Stimulated activated naive CD4-positive, alpha-beta T cell treated with Interleukin-2 at 50 U/mL for 16 hours (primary cell): ENCODE measurements at regions not wholly inside any gene's neighbourhood (a gene's known extent, or its start where the extent isn't known, plus 50 kb on each side); places are given as distances from the start of the nearest gene placed in this dataset.

Experiments
- DNase-seq: peaks from one replicate; lab custom pipeline; 2025; lab: John Stamatoyannopoulos, UW

GRCh38 chr2:145059343-145059742, 539.4 kb upstream of the ZEB2 start:
- DNase-seq = no peak

GRCh38 chr2:145058457-145058856, 538.5 kb upstream of the ZEB2 start:
- DNase-seq = no peak

GRCh38 chr2:145055651-145056050, 535.7 kb upstream of the ZEB2 start:
- no peak for DNase-seq

GRCh38 chr2:145050134-145050533, 530.2 kb upstream of the ZEB2 start:
- DNase-seq = no peak

- no peak for DNase-seq
These were observed 529.6 kb upstream of the ZEB2 start for GRCh38 chr2:145049475-145049874.

GRCh38 chr2:145047554-145047953, 527.6 kb upstream of the ZEB2 start:
- DNase-seq = no peak

GRCh38 chr2:145044491-145044890, 524.6 kb upstream of the ZEB2 start:
- DNase-seq = no peak

GRCh38 chr2:145043399-145043834, 523.5 kb upstream of the ZEB2 start:
- no peak for DNase-seq

GRCh38 chr2:145041706-145042105, 521.8 kb upstream of the ZEB2 start:
- DNase-seq = no peak

- no peak for DNase-seq
These were observed 520.5 kb upstream of the ZEB2 start for GRCh38 chr2:145040433-145040832.

GRCh38 chr2:145038041-145038525, 518.2 kb upstream of the ZEB2 start:
- DNase-seq = no peak

GRCh38 chr2:145036421-145037011, 516.6 kb upstream of the ZEB2 start:
- no peak for DNase-seq

- no peak for DNase-seq
These were observed 514.6 kb upstream of the ZEB2 start for GRCh38 chr2:145034511-145034910.

- no peak for DNase-seq
These were observed 513.5 kb upstream of the ZEB2 start for GRCh38 chr2:145033438-145033837.

- no peak for DNase-seq
These were observed 512.9 kb upstream of the ZEB2 start for GRCh38 chr2:145032791-145033190.

- DNase-seq = no peak
These were observed 510.0 kb upstream of the ZEB2 start for GRCh38 chr2:145029873-145030272.

- no peak for DNase-seq
These were observed 509.2 kb upstream of the ZEB2 start for GRCh38 chr2:145029081-145029480.

GRCh38 chr2:145028101-145028920, 508.4 kb upstream of the ZEB2 start:
- no peak for DNase-seq

GRCh38 chr2:145026456-145027455, 506.8 kb upstream of the ZEB2 start:
- no peak for DNase-seq

- DNase-seq = no peak
These were observed 505.5 kb upstream of the ZEB2 start for GRCh38 chr2:145025382-145025781.

GRCh38 chr2:145023334-145023934, 503.5 kb upstream of the ZEB2 start:
- no peak for DNase-seq
